ENCODE measurements at regions not wholly inside any gene's neighbourhood (a gene's known extent, or its start where the extent isn't known, plus 50 kb on each side); places are given as distances from the start of the nearest gene placed in this dataset.

- H3K9me3 ChIP-seq: no peaks in the 10 kb centered on the region
- H3K4me1 ChIP-seq (ENCODE audit: control insufficient read depth in 1 of 2, insufficient read depth in 1 of 2, low read depth in 1 of 2, low read length in 1 of 2): no peaks in the 10 kb centered on the region
- H3K4me3 ChIP-seq (ENCODE audit: low read depth in 1 of 2, low read length in 1 of 2): no peak overlapping the region
- no peak for TF ChIP-seq CTCF (IDR thresholded peaks at IDR 0.05)
- H3K27ac ChIP-seq: no peak overlapping the region
- H3K27me3 ChIP-seq: no peaks in the 10 kb centered on the region
- H3K36me3 ChIP-seq: no peaks in the 10 kb centered on the region
Observed at GRCh38 chr18:11249391-11249790, 100.0 kb upstream of the PIEZO2 start.

GRCh38 chr18:11247381-11247970, 98.1 kb upstream of the PIEZO2 start:
- Histone ChIP-seq H3K4me3 (ENCODE audit: low read depth in 1 of 2, low read length in 1 of 2) (no peak overlapping the region), H3K27ac (no peak overlapping the region), H3K9me3 (no peaks in the 10 kb centered on the region), H3K4me1 (ENCODE audit: control insufficient read depth in 1 of 2, insufficient read depth in 1 of 2, low read depth in 1 of 2, low read length in 1 of 2) (no peaks in the 10 kb centered on the region), H3K36me3 (no peaks in the 10 kb centered on the region), H3K27me3 (no peaks in the 10 kb centered on the region)
- no peak for TF ChIP-seq CTCF (IDR thresholded peaks at IDR 0.05)

GRCh38 chr18:11246495-11247300, 97.3 kb upstream of the PIEZO2 start:
- no peak overlapping the region for H3K27ac ChIP-seq
- TF ChIP-seq CTCF (IDR thresholded peaks at IDR 0.05): no peak
- no peak overlapping the region for H3K4me3 ChIP-seq (ENCODE audit: low read depth in 1 of 2, low read length in 1 of 2)
- H3K9me3 ChIP-seq: no peaks in the 10 kb centered on the region
- no peaks in the 10 kb centered on the region for H3K36me3 ChIP-seq
- H3K27me3 ChIP-seq: no peaks in the 10 kb centered on the region
- H3K4me1 ChIP-seq (ENCODE audit: control insufficient read depth in 1 of 2, insufficient read depth in 1 of 2, low read depth in 1 of 2, low read length in 1 of 2): no peaks in the 10 kb centered on the region

GRCh38 chr18:11245879-11246278, 96.5 kb upstream of the PIEZO2 start:
- no peak overlapping the region for H3K4me3 ChIP-seq (ENCODE audit: low read depth in 1 of 2, low read length in 1 of 2)
- H3K27ac ChIP-seq: no peak overlapping the region
- TF ChIP-seq CTCF (IDR thresholded peaks at IDR 0.05): no peak
- no peaks in the 10 kb centered on the region for H3K9me3 ChIP-seq
- no peaks in the 10 kb centered on the region for H3K4me1 ChIP-seq (ENCODE audit: control insufficient read depth in 1 of 2, insufficient read depth in 1 of 2, low read depth in 1 of 2, low read length in 1 of 2)
- no peaks in the 10 kb centered on the region for H3K36me3 ChIP-seq
- H3K27me3 ChIP-seq: no peaks in the 10 kb centered on the region

- no peaks in the 10 kb centered on the region for H3K27me3 ChIP-seq
Observed at GRCh38 chr18:11237484-11237883, 88.1 kb upstream of the PIEZO2 start.

More at GRCh38 chr18:11237484-11237883, 88.1 kb upstream of the PIEZO2 start:
- Histone ChIP-seq H3K27ac (no peak overlapping the region), H3K4me1 (ENCODE audit: control insufficient read depth in 1 of 2, insufficient read depth in 1 of 2, low read depth in 1 of 2, low read length in 1 of 2) (no peaks in the 10 kb centered on the region), H3K9me3 (no peaks in the 10 kb centered on the region), H3K36me3 (no peaks in the 10 kb centered on the region), H3K4me3 (ENCODE audit: low read depth in 1 of 2, low read length in 1 of 2) (no peak overlapping the region)
- no peak for TF ChIP-seq CTCF (IDR thresholded peaks at IDR 0.05)

Data from neutrophil (primary cell).